ENCODE measurements at regions not wholly inside any gene's neighbourhood (a gene's known extent, or its start where the extent isn't known, plus 50 kb on each side); places are given as distances from the start of the nearest gene placed in this dataset.
"Not testable (repeated sequence)": the region's sequence is repeated elsewhere in the genome, so short reads cannot be mapped to it uniquely, and the experiment has no call there.

DNA sequence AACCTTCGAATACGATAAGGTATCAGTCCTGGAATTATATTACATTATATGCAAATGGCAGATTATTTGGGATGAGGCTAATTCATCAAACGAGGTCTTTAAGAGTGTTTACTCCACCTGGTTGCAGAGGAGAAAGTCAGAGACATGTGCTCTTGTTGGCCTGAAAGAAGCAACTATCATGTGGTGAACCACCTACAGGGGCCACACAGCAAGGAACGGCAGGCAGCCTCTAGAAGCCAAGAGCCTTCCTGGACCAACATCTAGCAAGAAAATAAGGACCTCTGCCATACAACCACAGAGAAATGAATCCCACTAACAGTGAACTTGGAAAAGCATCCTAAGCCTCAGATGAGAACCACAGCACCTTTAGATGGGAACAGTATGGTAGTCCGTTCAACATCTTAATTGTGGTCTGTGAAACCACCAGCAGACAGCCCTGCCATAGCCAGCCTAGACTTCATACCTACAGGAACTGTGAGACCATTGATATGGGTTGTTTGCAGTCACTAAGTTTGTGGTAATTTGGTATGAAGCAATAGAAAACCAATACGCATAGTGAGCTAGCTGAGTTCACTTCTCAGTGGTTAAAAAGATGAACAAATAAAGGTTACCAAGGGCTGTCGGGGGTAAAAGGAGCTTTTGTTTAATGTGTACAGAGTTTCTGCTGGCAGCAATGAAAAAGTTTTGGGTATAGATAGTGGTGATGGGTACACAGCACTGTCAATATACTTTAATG is 345.7 kb upstream of the RUNX1 start:
- no peak for DNase-seq (ENCODE audit: extremely low read depth in 1 of 2, low read depth in 1 of 2)

DNA sequence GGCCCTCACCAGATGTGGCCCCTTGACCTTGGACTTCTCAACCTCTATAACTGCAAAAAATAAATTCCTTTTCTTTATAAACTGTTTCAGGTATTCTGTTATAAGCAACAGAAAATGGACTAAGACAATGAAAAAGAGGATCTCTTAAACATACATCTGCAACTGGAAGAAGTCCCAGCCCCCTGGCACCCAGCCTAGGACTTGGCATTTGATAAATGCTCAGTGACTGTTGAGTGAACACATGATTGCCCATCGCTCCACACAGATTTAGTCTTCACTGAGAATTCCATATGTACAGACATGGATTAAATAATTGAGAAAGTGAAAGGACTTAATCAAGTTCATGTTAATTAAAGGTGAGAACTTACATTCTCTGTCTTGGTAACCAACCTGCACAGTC is 344.9 kb upstream of the RUNX1 start:
- DNase-seq (ENCODE audit: extremely low read depth in 1 of 2, low read depth in 1 of 2) = no peak

DNA sequence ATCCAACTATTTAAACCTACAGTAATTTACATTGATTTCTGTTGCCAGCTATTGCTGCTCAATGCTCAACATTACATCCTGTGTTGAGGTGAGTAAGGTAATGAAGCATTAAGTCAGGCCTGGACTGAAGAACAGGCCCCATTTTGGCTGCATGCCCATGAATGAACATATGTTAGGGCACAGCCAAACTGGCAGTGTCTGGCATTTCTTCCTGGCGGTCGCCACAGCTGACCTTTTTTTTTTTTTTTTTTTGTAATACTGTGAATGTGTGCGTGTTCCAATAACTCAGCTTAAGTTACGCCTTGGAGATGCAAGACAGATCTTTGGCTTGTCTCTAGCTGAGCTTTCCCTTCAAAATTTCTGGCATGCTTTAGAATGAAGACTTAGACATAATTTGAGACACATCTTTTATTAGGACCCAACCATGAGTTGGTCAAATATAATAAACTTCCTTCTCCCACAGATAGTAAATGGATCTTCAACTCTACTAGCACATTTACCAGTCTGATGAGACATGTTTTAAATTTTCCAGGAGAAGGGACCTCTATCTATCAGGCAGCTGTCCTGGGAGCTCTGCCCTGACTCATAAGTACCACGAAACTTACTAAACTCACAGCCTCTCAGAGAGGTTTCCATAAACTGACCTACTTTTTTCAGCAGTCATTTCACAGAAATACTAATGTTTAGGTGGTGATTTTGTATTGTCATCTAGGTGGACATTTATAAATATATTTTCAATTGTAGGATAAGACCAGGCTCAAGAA is 341.1 kb upstream of the RUNX1 start:
- no peak for DNase-seq (ENCODE audit: extremely low read depth in 1 of 2, low read depth in 1 of 2)

DNA sequence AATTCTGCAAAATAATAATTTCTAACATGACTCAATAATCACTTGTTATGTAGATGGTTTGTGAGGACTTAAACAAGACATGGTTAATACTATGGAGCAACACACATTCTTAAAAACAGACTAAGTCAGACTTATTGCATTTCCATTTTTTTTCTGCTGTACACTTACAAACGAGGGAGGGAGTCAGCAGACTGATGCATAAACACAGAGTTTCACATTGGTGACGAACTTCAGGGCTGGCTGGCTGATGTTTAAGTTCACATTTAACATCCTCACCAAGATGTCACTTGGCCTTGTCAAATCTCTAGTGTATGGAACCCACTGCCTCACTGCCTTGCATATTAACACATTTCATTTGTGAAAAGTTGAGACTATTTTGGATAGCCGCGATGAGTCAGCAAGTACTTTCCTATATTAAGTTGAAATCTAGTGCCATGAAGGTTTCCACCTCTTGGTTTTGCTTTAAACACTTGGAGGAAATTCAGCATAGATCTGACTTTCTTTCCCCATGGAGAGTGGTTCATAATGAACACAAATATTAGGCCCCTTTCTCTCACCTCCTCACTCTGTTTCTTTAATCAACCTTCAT is 337.5 kb upstream of the RUNX1 start:
- DNase-seq (ENCODE audit: extremely low read depth in 1 of 2, low read depth in 1 of 2) = no peak

DNA sequence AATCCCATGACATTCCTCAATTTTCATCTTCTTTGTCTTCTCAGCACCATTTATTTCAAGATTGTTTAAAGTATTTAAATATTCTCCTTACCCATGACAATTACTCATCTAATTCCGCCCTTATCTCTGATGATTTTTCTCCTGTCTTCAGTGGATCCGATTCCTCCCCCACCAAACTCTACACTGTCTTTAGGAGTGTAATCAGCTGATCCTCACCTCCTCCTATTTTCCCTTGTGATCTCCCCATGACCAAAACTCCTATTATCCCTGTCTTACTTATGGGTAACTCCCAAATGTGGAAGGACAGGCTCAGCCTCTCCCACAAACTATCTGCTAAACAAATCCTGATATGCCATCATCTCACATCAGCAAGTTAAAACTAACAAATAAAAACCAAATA is 335.3 kb upstream of the RUNX1 start:
- DNase-seq (ENCODE audit: extremely low read depth in 1 of 2, low read depth in 1 of 2) = no peak

DNA sequence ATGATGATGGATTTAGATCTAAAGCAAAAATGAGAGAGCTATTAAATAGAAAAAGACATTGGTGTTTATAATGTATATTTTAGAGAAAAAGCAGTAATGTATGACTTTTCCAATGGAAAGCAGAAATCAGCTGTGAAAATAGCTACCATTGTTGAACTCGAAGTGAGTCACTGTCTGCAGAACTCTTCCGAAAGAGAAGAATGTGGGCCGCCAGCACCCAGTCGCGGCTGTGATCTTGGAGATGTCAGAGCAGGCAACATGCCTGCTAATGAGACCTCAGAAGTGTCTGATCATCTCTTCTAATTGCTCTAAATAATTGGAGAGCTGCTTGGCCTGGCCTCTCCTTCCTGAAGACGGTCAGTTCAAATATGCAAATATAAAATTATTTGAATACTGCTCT is 333.6 kb upstream of the RUNX1 start:
- no peak for DNase-seq (ENCODE audit: extremely low read depth in 1 of 2, low read depth in 1 of 2)

DNA sequence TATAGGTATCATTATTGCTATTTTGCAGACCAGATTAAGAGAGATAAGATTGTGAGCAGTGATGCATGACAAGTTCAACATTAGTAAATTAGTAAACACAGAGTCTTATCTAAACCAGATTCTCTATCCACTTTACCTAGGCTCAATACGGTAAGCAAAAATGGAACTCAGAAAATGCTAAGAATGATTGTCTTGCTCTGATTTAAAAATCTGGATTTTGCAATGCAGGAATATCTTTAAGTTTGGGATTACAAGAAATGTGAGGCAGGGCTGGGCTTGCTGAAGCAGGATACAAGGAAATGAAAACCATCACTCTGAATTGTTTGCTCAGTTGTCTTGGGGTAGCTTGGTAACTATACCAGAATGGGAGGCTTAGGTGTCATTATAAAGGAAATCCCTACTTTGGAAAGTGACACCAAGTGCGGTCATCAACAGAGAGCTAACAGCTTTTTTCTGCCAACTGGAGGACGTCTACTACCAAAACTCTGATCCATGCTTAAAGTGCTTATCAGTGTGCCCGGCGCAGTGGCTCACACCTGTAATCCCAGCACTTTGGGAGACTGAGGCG is 332.7 kb upstream of the RUNX1 start:
- no peak for DNase-seq (ENCODE audit: extremely low read depth in 1 of 2, low read depth in 1 of 2)

DNA sequence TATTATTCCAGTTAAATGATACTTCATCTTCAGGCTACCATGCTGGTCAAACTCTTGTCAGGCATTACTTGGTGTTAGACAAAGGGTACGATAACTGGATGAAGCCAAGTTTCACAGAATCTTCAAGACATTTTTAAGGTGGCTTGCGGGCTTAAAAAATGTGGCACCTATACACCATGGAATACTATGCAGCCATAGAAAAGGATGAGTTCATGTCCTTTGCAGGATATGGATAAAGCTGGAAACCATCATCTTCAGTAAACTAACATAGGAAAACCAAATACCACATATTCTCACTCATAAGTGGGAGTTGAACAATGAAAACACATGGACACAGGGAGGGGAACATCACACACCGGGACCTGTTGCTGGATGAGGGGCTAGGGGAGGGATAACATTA is 331.2 kb upstream of the RUNX1 start:
- DNase-seq (ENCODE audit: extremely low read depth in 1 of 2, low read depth in 1 of 2) = not testable (repeated sequence)

DNA sequence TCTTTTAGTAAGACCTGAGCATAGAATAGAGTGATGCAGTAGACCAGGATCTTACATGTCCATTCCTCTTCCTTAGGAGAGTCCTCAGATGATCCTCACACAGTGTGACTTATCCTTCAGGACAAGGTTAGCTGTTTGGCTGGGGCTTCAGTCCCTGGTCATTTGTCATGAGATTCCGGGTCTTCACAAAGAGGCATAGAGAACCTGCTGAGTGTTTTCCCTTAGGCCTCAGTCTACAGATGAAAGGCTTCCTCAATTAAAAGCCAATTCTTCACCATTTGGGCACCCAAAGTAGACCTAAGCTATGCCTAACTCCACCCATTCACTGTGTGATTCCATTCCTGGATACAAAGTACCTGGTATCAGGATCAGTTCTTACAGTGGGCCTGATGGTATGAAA is 329.8 kb upstream of the RUNX1 start:
- DNase-seq (ENCODE audit: extremely low read depth in 1 of 2, low read depth in 1 of 2) = no peak

DNA sequence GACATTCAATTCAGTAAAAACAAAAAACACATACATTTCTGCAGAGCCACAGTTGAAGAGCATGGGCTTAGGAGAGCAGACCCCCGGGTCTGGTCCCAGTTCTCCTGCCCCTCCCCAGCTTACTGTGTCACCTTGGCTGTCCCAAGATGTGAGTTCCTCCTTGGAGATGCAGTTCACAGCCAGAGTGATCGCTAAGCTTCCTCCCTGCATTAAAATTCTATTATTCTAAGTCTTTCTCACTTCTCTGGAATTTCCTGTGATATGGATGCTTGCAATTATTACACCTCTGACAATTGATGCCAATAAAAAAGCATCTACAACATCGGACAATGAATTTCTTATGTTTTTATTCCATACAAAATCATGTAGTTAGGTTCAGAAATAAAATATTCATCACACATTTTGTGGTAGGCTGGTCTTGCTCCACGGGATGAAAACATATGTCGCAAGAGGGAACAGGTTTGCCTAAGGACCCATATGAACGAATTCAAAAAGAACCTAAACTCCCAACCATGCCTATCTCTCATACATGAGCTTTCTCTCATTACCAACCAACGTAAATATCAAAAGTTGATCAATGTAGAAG is 328.5 kb upstream of the RUNX1 start:
- DNase-seq (ENCODE audit: extremely low read depth in 1 of 2, low read depth in 1 of 2) = no peak

DNA sequence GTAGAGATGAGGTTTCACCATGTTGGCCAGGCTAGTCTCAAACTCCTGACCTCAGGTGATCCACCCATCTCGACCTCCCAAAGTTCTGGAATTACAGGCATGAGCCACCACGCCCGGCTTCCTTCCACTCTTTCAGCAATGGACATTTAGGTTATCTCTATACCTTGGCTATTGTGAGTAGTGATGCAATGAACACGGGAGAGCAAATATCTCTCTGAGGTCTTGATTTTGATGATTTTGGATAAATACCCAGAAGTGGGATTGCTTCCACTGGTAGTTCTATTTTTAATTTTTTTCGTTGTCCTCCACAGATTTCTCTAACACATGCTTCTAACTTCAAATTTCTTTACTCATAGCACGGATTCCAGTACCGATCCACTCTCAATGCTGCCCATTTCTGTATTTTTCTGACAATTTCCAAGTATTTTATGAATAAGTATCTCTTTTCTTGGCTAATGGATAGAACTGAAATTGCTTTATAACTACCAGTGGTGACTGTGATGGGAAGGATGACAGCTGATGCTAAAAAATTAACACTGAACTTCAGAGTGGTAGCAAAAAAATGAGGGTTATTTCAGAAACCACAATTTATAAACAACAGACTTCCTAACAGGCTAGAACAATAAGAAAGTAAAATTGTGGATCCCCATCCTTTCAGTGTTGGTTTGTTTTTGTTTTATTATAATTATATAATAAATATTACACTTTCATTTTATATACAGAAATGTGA is 327.5 kb upstream of the RUNX1 start:
- DNase-seq (ENCODE audit: extremely low read depth in 1 of 2, low read depth in 1 of 2) = no peak

DNA sequence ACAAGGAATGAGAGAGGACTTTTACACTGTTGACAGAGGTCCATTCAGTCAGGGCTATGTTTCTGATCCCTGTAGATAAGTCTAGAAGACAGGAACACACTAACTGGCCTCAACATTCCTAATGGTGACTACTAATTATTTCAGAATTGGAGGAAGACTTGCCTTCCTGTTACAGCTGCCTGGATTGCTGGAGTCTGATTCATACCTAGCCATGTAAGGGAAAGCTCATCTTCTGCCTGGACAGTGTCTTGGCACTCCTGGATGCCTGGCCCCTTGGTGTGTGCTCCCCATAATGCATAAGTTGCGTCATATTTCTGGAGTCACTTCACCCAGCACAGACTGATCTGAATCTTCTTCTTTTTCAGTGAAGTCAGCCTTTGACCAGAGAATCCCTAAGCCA is 326.0 kb upstream of the RUNX1 start:
- no peak for DNase-seq (ENCODE audit: extremely low read depth in 1 of 2, low read depth in 1 of 2)

DNA sequence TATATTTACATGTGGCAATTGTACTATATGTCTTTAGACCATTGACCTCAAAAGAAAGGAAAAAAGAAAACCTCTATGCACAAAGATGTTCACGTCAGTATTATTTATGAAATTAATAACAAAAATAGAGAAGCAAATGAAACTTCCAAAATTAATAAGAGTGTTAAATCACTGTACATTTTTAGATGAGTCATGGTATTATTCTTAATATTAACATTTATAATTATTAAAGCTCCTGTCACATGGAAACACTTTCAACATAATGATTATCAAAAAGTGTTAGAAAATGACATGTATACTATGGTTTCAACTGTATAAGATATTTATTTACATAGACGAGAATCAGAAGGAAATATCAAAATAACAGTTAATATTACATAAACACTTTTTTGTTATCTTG is 324.9 kb upstream of the RUNX1 start:
- no peak for DNase-seq (ENCODE audit: extremely low read depth in 1 of 2, low read depth in 1 of 2)

DNA sequence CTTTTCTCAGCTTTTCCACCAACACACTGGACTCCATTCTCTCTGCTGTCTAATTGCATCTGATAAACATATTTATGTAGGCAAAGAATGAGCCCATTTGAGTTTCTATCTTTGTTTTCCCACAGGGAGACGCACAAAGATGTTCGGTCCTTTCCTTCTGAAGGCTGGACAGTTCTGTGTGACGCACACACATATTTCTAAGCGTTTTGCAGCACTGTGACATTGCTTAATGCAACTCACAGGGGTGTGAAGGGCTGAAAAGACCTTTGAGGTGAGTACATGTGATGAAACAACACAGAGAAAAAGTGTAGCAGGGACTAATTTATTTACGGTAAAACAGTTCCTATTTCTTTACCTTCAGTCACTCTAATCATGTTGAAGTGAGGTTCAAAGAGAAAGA is 323.1 kb upstream of the RUNX1 start:
- no peak for DNase-seq (ENCODE audit: extremely low read depth in 1 of 2, low read depth in 1 of 2)

DNA sequence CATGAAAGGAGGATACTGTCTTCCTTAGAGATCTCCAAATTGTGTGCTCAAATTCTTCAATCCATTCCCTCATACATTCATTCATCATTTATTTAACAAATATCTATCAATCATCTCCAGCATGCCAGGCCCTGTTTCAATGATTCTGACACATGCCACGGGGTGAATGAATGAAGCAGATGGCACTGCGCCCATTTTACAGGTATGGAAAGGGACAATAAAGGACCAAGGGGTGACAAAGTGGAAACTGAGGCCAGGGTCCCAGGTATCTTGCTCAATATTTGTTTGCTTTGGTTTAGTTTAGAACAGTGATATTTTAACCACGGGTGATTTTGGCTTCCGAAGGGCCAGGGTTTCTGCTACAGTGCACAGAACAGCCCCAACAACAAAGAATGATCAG is 321.6 kb upstream of the RUNX1 start:
- DNase-seq (ENCODE audit: extremely low read depth in 1 of 2, low read depth in 1 of 2) = no peak

DNA sequence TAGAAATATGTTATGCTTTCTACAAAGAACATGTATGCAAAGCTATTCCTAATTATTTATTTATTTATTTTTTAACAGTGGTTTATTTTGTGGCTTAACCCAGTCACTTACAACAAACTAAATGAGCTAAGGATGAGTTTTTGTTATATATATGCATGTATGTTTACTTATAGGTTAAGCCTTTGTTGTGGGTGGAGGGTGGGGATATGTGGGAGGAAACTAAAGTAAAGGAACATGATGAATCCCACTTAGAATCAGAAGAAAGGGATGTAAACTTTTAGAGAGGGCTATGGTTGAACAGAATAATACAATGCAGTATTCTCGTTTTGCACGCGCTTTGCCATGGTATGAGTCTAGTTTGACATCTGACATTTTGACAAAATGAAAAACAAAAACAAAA is 321.0 kb upstream of the RUNX1 start:
- DNase-seq (ENCODE audit: extremely low read depth in 1 of 2, low read depth in 1 of 2) = no peak

DNA sequence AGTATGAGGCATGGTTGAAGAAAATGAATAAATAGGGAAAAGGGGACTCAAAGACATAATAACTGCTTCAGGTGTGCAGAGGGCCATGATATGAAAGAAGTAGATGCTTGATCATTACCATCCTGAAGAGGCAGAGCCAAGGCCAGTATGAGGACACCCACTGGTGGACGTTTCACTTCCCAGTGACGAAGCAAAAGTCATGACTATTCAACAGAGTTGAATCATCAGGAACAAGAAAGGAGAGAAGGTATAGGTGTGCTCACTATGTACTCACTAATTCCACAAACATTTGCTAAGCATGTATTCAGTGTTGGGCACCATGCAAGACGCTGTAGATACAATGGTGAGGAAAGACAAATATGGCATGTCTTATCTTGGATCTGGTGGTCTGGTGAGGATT is 319.2 kb upstream of the RUNX1 start:
- DNase-seq (ENCODE audit: extremely low read depth in 1 of 2, low read depth in 1 of 2) = no peak

DNA sequence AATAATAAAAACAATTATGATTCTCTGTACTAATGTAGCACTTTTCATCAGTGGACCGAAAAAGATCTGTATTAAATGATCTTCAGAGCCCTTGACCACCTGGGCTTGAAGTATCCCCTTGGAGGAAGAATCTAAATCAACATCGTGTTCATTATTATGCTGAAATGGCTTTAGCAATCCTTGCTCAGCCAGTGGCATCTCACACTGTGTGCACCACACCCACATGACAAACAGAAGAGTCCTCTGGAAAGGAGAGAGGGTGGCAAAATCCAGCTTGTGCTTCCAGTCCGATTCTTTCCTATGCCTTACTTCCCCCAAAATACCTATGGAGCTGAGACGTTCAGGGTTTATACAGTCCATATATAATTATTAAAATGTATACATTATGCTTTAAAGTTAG is 318.5 kb upstream of the RUNX1 start:
- DNase-seq (ENCODE audit: extremely low read depth in 1 of 2, low read depth in 1 of 2) = no peak

DNA sequence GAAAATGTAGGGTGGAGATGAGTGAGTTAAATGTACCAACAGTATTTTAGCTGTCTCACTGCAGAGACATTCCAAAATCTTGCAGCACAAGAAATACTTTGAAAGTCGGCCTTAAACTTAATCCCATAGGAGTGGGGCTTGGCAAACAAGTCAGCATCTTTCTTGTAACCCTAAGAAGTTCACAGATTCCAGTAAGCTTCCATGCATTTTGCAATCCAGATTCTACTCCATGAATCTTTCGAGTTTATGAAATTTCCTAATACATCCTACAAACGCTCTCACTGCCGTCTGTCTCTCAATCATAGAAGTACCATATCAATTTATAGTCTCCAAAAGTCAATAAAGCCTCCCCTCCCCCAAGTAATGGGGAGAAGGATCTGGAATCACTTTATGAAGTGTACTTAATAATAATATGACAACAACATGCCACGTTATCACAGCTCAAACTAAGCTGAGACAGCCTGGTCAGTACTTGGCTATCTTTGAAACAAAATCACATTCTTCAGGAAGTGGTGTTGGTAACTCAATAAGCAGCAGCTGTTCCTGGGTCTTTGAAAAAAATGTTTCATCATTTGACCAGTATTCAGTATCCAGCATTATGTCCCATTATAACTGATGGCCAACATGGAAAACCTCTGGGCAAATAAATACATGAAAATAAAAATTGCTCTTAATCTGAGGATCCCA is 317.4 kb upstream of the RUNX1 start:
- DNase-seq (ENCODE audit: extremely low read depth in 1 of 2, low read depth in 1 of 2) = no peak

DNA sequence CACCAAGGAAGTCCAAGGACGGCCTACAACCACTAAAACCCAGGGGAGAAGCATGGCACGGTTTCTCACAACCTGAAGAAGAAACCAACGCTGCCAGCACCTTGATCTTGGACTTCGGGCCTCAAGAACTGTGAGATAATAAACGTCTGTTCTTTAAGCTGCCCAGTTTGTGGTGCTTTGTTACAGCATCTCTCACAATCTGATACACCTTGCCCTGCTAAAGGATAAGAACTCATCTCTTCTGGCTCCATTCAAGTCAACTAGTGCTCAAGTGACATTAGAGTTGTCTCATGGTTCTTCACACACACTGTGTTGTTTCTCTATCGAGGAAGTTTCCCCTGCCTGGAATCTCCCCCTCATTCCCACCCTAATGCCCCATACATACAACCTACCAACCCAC is 314.4 kb upstream of the RUNX1 start:
- no peak for DNase-seq (ENCODE audit: extremely low read depth in 1 of 2, low read depth in 1 of 2)

Data from stimulated activated CD8-positive, alpha-beta memory T cell treated with anti-CD3 and anti-CD28 coated beads, Interleukin-7, amount 100 ng/mL, for 48 hours (primary cell).